Upper lobe of left lung (tissue), 6 donors: ENCODE measurements at regions not wholly inside any gene's neighbourhood (a gene's known extent, or its start where the extent isn't known, plus 50 kb on each side); places are given as distances from the start of the nearest gene placed in this dataset.

Experiments
- ATAC-seq, 2 donors: fragments of 200-7000 bp; cut with Tn5 transposase; one replicate each; pipeline ENCODE4 v1.9.1; 2022; ENCODE audit warnings: mild to moderate bottlenecking in 2 of 2, moderate library complexity in 2 of 2; ENCODE audit not compliant: low FRiP score in 2 of 2
- DNase-seq, 2 donors: peaks; one replicate each; pipeline ENCODE4 v3.0.0-alpha.2; 2019 to 2020
- H3K27ac ChIP-seq, 4 donors: fragments of 200-600 bp; sonication (generic); one replicate each; pipeline ENCODE4 v1.5.1; 2016 to 2019
- H3K27me3 ChIP-seq, 4 donors: fragments of 200-600 bp; sonication (generic); one replicate each; pipeline ENCODE4 v1.5.1; 2017 to 2019
- H3K36me3 ChIP-seq, 4 donors: fragments of 200-600 bp; sonication (generic); one replicate each; pipeline ENCODE4 v1.5.1; 2016 to 2019
- H3K4me1 ChIP-seq, 4 donors: fragments of 200-600 bp; sonication (generic); one replicate each; pipeline ENCODE4 v1.5.1; 2018 to 2019
- H3K4me3 ChIP-seq, 4 donors: fragments of 200-600 bp; sonication (generic); one replicate each; pipeline ENCODE4 v1.5.1; 2017 to 2019; ENCODE audit warnings: mild to moderate bottlenecking in 2 of 4, moderate library complexity in 1 of 4
- H3K9me3 ChIP-seq, 4 donors: fragments of 200-600 bp; sonication (generic); one replicate each; pipeline ENCODE4 v1.5.1; 2018 to 2019
- EP300 ChIP-seq, 4 donors: sonication (generic); formaldehyde crosslinking; IDR thresholded peaks; one replicate each; pipeline ENCODE4 v1.5.1; 2017; ENCODE audit warnings: antibody characterized with exemption in 4 of 4, control low read depth in 2 of 4
- POLR2A ChIP-seq, 4 donors: fragments of 450-650 bp; IDR thresholded peaks; one replicate each; pipeline ENCODE4 v1.5.1; 2016 to 2017; ENCODE audit warnings: antibody characterized with exemption in 4 of 4, mild to moderate bottlenecking in 2 of 4
- POLR2AphosphoS5 ChIP-seq, 2 donors: sonication (generic); formaldehyde crosslinking; IDR thresholded peaks; one replicate each; pipeline ENCODE4 v1.5.1; 2017; ENCODE audit warnings: antibody characterized with exemption in 2 of 2
- WGBS, 2 donors: methylation state at CpG; one replicate each; pipeline ENCODE4 v1.1.5; 2017 to 2018; 5-methylcytosine and 5-hydroxymethylcytosine counted together
- TF ChIP-seq, protein P1 (sequence below), 6 experiments: fragments of 450-650 bp in 4 of 6; fragments of 200-600 bp in 2 of 6; sonication (generic) in 2 of 6; IDR thresholded peaks; one replicate each; pipeline ENCODE4 v1.5.1; 2016 to 2019; ENCODE audit warnings: antibody characterized with exemption in 6 of 6
- donor health status: DM: no; HTN: no; CAD: no; lungs with moderate emphysema.
- donor health status: DM: no; HTN: yes; CAD: no; lungs with severe emphysema.

DNA sequence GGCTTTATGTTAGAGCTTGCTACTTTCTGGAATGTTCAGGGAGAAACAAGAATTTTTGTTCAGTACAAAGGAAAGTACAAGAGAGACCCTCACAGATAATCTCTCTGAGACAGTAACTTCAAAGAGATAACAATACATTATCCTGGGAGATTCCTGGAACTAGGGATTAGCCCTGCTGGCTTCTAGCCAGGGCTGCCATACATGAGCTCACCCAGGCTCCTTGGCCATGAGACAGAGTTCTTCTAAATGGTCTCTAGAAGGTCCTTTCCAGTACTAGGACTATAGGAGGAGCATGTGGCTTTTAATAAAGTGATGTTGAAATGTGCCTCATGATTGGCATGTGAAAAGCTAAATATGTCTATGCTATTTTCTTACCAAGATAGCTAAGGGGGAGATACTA is 342.5 kb downstream of the EMP1 start:
- ATAC-seq, result no peak
- TF ChIP-seq POLR2AphosphoS5 (IDR thresholded peaks at IDR 0.05), result no peak
- TF ChIP-seq, protein P1, sequence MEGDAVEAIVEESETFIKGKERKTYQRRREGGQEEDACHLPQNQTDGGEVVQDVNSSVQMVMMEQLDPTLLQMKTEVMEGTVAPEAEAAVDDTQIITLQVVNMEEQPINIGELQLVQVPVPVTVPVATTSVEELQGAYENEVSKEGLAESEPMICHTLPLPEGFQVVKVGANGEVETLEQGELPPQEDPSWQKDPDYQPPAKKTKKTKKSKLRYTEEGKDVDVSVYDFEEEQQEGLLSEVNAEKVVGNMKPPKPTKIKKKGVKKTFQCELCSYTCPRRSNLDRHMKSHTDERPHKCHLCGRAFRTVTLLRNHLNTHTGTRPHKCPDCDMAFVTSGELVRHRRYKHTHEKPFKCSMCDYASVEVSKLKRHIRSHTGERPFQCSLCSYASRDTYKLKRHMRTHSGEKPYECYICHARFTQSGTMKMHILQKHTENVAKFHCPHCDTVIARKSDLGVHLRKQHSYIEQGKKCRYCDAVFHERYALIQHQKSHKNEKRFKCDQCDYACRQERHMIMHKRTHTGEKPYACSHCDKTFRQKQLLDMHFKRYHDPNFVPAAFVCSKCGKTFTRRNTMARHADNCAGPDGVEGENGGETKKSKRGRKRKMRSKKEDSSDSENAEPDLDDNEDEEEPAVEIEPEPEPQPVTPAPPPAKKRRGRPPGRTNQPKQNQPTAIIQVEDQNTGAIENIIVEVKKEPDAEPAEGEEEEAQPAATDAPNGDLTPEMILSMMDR (IDR thresholded peaks at IDR 0.05), result no peak
- no peak for TF ChIP-seq POLR2A (IDR thresholded peaks at IDR 0.05)
- no peak for TF ChIP-seq EP300 (IDR thresholded peaks at IDR 0.05)
- Histone ChIP-seq H3K9me3 (no peaks in the 10 kb centered on the region), H3K4me1 (no peaks in the 10 kb centered on the region), H3K4me3 (no peak overlapping the region), H3K27me3 (no peaks in the 10 kb centered on the region), H3K36me3 (no peaks in the 10 kb centered on the region), H3K27ac (no peak overlapping the region)
- no peak for DNase-seq

DNA sequence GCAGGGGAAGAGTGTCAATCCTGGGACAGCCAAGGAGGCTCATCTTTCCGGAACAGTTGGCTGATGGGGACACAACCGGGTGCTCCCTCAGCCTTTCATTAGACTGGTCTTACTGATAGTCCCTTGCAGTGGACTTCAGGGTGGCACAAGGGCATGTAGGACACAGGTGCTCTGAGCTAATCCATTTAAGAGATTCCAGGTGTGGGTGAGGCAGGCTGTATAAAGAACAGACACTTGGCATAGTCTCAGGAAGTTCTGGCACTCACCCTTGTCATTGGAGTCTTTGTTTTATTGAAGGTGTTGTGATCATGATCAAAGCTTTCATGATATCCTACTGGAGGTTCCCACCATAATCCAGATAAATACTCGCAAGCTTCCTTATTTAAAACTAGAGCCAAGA is 341.6 kb downstream of the EMP1 start:
- no peak overlapping the region for H3K4me3 ChIP-seq
- TF ChIP-seq POLR2A (IDR thresholded peaks at IDR 0.05), result no peak
- TF ChIP-seq EP300 (IDR thresholded peaks at IDR 0.05), result no peak
- no peak for TF ChIP-seq POLR2AphosphoS5 (IDR thresholded peaks at IDR 0.05)
- TF ChIP-seq, protein P1 (IDR thresholded peaks at IDR 0.05), result no peak
- no peaks in the 10 kb centered on the region for H3K27me3 ChIP-seq
- H3K9me3 ChIP-seq, result no peaks in the 10 kb centered on the region
- 89 to 92% methylated on average over 3 of the region's 3 CpGs for WGBS, 2 donors
- no peak for ATAC-seq
- no peak for DNase-seq
- no peak overlapping the region for H3K27ac ChIP-seq
- H3K4me1 ChIP-seq, result no peaks in the 10 kb centered on the region
- H3K36me3 ChIP-seq, result no peaks in the 10 kb centered on the region

DNA sequence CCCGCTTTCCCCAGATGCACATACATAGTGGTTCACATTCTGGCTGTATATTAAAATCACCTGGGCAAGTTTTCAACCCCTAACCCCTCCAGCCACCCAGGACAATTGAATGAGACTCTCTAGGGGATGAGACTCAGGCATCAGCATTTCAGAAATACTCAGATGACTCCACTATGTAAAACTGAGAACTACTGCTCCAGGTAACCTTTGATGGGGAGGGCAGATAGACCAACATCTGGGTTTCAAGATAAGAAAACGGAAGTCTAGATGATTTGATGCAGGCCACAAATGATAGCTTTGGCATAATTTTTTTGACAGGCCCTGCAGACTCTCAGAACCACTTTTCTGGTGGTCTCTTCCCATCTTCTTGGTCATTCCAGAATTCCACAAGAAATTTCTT is 341.1 kb downstream of the EMP1 start:
- Histone ChIP-seq H3K9me3 (no peaks in the 10 kb centered on the region), H3K4me3 (no peak overlapping the region), H3K4me1 (no peaks in the 10 kb centered on the region), H3K27ac (no peak overlapping the region), H3K36me3 (no peaks in the 10 kb centered on the region), H3K27me3 (no peaks in the 10 kb centered on the region)
- WGBS, 2 donors, result 74 to 87% methylated on average over 2 of the region's 2 CpGs
- TF ChIP-seq, protein P1 (IDR thresholded peaks at IDR 0.05), result no peak
- no peak for TF ChIP-seq EP300 (IDR thresholded peaks at IDR 0.05)
- no peak for TF ChIP-seq POLR2AphosphoS5 (IDR thresholded peaks at IDR 0.05)
- no peak for TF ChIP-seq POLR2A (IDR thresholded peaks at IDR 0.05)
- no peak for DNase-seq
- ATAC-seq, result no peak

DNA sequence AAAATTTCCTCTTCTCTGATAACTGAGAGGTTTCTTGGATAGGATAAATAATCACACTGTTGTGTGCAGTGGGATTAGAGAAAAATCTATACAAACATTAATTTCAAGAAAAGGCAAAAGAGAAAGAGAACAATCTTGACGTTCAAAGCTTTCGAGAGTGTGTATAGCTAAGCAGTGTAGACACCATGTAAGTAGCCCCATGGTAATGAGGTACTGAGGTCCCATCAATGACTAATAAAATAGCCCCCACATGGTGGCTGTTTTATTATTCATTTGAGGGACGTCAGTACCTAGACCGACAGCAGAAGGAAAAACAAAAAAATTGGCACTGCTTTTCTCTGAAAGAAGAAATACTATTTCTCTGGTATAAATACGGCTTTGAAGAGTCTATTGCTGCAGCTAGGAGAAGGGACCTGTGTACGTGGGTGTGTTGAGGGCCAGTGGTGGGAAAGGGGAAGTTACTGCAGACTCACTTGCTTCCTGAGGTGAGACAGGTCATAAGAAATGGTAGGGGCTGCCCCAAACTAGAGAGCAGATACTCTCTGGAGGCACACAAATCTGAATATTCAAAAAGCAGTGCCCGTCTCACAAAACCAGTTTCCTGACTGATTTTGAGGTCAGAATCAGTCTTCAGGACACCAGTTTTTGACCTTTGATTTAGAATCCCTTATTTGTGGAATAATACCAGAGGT is 339.8 kb downstream of the EMP1 start:
- DNase-seq, result no peak
- no peak for ATAC-seq
- Histone ChIP-seq H3K9me3 (no peaks in the 10 kb centered on the region), H3K27ac (no peak overlapping the region), H3K36me3 (no peaks in the 10 kb centered on the region), H3K4me1 (no peaks in the 10 kb centered on the region), H3K4me3 (no peak overlapping the region), H3K27me3 (no peaks in the 10 kb centered on the region)
- WGBS, 2 donors, result 52 to 56% methylated on average over 7 of the region's 7 CpGs
- TF ChIP-seq POLR2A (IDR thresholded peaks at IDR 0.05), result no peak
- TF ChIP-seq EP300 (IDR thresholded peaks at IDR 0.05), result no peak
- TF ChIP-seq, protein P1 (IDR thresholded peaks at IDR 0.05), result no peak
- no peak for TF ChIP-seq POLR2AphosphoS5 (IDR thresholded peaks at IDR 0.05)
